H1 (cell line): ENCODE measurements at regions not wholly inside any gene's neighbourhood (a gene's known extent, or its start where the extent isn't known, plus 50 kb on each side); places are given as distances from the start of the nearest gene placed in this dataset.
A peak's percentile ranks its signal among the peaks of the same experiment; 100 is the strongest.

ENCODE experiments used
- CTCF ChIA-PET: fragments of 300-600 bp; sonication (Branson Sonifier 250); formaldehyde crosslinking; loops from one replicate; lab custom pipeline; 2021; ENCODE audit not compliant: partially characterized antibody; lab: Charles Lee
- POLR2A ChIA-PET: fragments of 300-600 bp; sonication (Branson Sonifier 250); formaldehyde crosslinking; loops from one replicate; lab custom pipeline; 2021; ENCODE audit warnings: inconsistent platforms; ENCODE audit not compliant: partially characterized antibody; lab: Charles Lee
- DNase-seq, 2 experiments: peaks; one replicate each; pipeline versions ENCODE4 v3.0.0 to v3.0.0-alpha.2; 2010 to 2022; ENCODE audit warnings: low spot score in 2 of 2, low read depth in 1 of 2, mixed read lengths in 1 of 2
- FAIRE-seq: peaks from 2 replicates; lab custom pipeline; 2011; peaks lifted over from hg19 to GRCh38; lab: Jason Lieb, UNC
- H2AFZ ChIP-seq: 2 replicates; pipeline ENCODE4 v1.8.1; 2012; ENCODE audit warnings: low read length, inconsistent platforms
- H2AK5ac ChIP-seq: 2 replicates; pipeline ENCODE4 v1.6.1; 2013; ENCODE audit warnings: low read depth, low read length
- H2BK120ac ChIP-seq: replicated peaks from 2 replicates; pipeline ENCODE3; 2013; ENCODE audit warnings: low read depth, low read length, inconsistent platforms
- H2BK12ac ChIP-seq: 2 replicates; pipeline ENCODE4 v1.6.1; 2013; ENCODE audit warnings: low read depth, low read length
- H2BK15ac ChIP-seq: 2 replicates; pipeline ENCODE4 v1.6.1; 2013; ENCODE audit warnings: low read length
- H2BK20ac ChIP-seq: 2 replicates; pipeline ENCODE4 v1.6.1; 2013; ENCODE audit warnings: low read length
- H2BK5ac ChIP-seq: 2 replicates; pipeline ENCODE4 v1.6.1; 2013; ENCODE audit warnings: low read depth, low read length
- H3K14ac ChIP-seq: 2 replicates; pipeline ENCODE4 v1.6.1; 2013; ENCODE audit warnings: inconsistent platforms; ENCODE audit not compliant: insufficient read length
- H3K18ac ChIP-seq: 2 replicates; pipeline ENCODE4 v1.6.1; 2013; ENCODE audit warnings: low read length; ENCODE audit errors: extremely low read depth
- H3K23ac ChIP-seq: 2 replicates; pipeline ENCODE4 v1.6.1; 2013; ENCODE audit warnings: inconsistent platforms; ENCODE audit not compliant: insufficient read length
- H3K23me2 ChIP-seq: 2 replicates; pipeline ENCODE4 v1.6.1; 2013; ENCODE audit warnings: low read depth, low read length
- H3K27ac ChIP-seq: 2 replicates; pipeline ENCODE4 v1.6.1; 2011; ENCODE audit warnings: low read depth, low read length, inconsistent platforms
- H3K27me3 ChIP-seq, 4 experiments: replicated peaks in 1 of 4; 1 replicate in 1 of 4; 2 replicates in 3 of 4; pipeline versions ENCODE4 v1.6.1 to v1.8.1; 2011 to 2013; ENCODE audit warnings: low read length in 3 of 4, mild to moderate bottlenecking in 3 of 4, inconsistent platforms in 2 of 4, mixed read lengths in 2 of 4, moderate library complexity in 1 of 4; ENCODE audit not compliant: control insufficient read depth in 3 of 4, insufficient read depth in 3 of 4; ENCODE audit errors: extremely low read depth in 1 of 4
- H3K36me3 ChIP-seq, 4 experiments: 2 replicates each; pipeline versions ENCODE4 v1.6.1 to v1.8.1; 2011 to 2013; ENCODE audit warnings: mild to moderate bottlenecking in 4 of 4, low read length in 3 of 4, moderate library complexity in 2 of 4, control low read depth in 1 of 4, inconsistent platforms in 1 of 4; ENCODE audit not compliant: insufficient read depth in 4 of 4, control insufficient read depth in 2 of 4
- H3K4ac ChIP-seq: replicated peaks from 2 replicates; pipeline ENCODE3; 2013; ENCODE audit warnings: low read length, low read depth, mixed read lengths, inconsistent platforms; ENCODE audit not compliant: insufficient read length
- H3K4me1 ChIP-seq, 4 experiments: replicated peaks in 1 of 4; 1 replicate in 1 of 4; 2 replicates in 3 of 4; pipeline versions ENCODE4 v1.6.1 to v1.8.1; 2011 to 2013; ENCODE audit warnings: low read length in 3 of 4, inconsistent platforms in 2 of 4, mixed read lengths in 1 of 4; ENCODE audit not compliant: insufficient read depth in 4 of 4, control insufficient read depth in 3 of 4
- H3K4me2 ChIP-seq, 2 experiments: 2 replicates each; pipeline versions ENCODE4 v1.6.1 to v1.8.1; 2011 to 2013; ENCODE audit warnings: low read depth in 2 of 2, low read length in 2 of 2, control low read depth in 1 of 2, inconsistent platforms in 1 of 2, mild to moderate bottlenecking in 1 of 2; ENCODE audit not compliant: insufficient read depth in 1 of 2
- H3K4me3 ChIP-seq, 4 experiments: fragments of 200-600, 300-600 bp in 1 of 4; sonication (generic), shearing (Covaris generic), sonication (Bioruptor Twin) in 1 of 4; 2 replicates each; pipeline versions ENCODE4 v1.5.1 to v1.8.1; 2011 to 2016; ENCODE audit warnings: low read length in 4 of 4, low read depth in 3 of 4, control low read depth in 2 of 4, inconsistent platforms in 2 of 4, mild to moderate bottlenecking in 2 of 4, mixed read lengths in 1 of 4, moderate library complexity in 1 of 4; ENCODE audit not compliant: insufficient read depth in 2 of 4; ENCODE audit errors: extremely low read depth in 1 of 4
- H3K56ac ChIP-seq: replicated peaks from 2 replicates; pipeline ENCODE3; 2013; ENCODE audit warnings: low read depth, mild to moderate bottlenecking, mixed read lengths, low read length, inconsistent platforms; ENCODE audit not compliant: insufficient read length
- H3K79me1 ChIP-seq: 2 replicates; pipeline ENCODE4 v1.6.1; 2013; ENCODE audit warnings: low read depth, low read length, control low read depth
- H3K79me2 ChIP-seq, 2 experiments: 2 replicates each; pipeline versions ENCODE4 v1.6.1 to v1.8.1; 2012 to 2013; ENCODE audit warnings: low read length in 2 of 2, mild to moderate bottlenecking in 2 of 2, inconsistent platforms in 1 of 2; ENCODE audit not compliant: insufficient read depth in 2 of 2, control insufficient read depth in 1 of 2
- H3K9ac ChIP-seq, 4 experiments: replicated peaks in 1 of 4; 1 replicate in 1 of 4; 2 replicates in 3 of 4; pipeline versions ENCODE4 v1.6.1 to v1.8.1; 2011 to 2013; ENCODE audit warnings: low read depth in 3 of 4, low read length in 3 of 4, control low read depth in 2 of 4, mild to moderate bottlenecking in 2 of 4, moderate library complexity in 2 of 4, inconsistent platforms in 1 of 4; ENCODE audit errors: extremely low read depth in 1 of 4
- H3K9me3 ChIP-seq, 2 experiments: 2 replicates each; pipeline versions ENCODE4 v1.6.1 to v1.8.1; 2012 to 2013; ENCODE audit warnings: mild to moderate bottlenecking in 2 of 2, moderate library complexity in 2 of 2, control low read depth in 1 of 2, inconsistent platforms in 1 of 2, low read depth in 1 of 2, low read length in 1 of 2, mixed read lengths in 1 of 2; ENCODE audit not compliant: insufficient read depth in 2 of 2
- H4K20me1 ChIP-seq, 2 experiments: replicated peaks in 1 of 2; 2 replicates each; pipeline versions ENCODE3 to v1.8.1; 2011 to 2013; ENCODE audit warnings: inconsistent platforms in 2 of 2, low read length in 2 of 2, mild to moderate bottlenecking in 1 of 2; ENCODE audit not compliant: insufficient read depth in 2 of 2, control insufficient read depth in 1 of 2
- H4K5ac ChIP-seq: 2 replicates; pipeline ENCODE4 v1.6.1; 2013; ENCODE audit warnings: low read length, low read depth, mixed read lengths, inconsistent platforms; ENCODE audit not compliant: insufficient read length
- H4K8ac ChIP-seq: 2 replicates; pipeline ENCODE4 v1.8.0; 2013; ENCODE audit warnings: mild to moderate bottlenecking, moderate library complexity, low read length, inconsistent platforms; ENCODE audit not compliant: insufficient read depth; ENCODE audit errors: extremely low read depth
- H4K91ac ChIP-seq: replicated peaks from 2 replicates; pipeline ENCODE3; 2013; ENCODE audit warnings: low read length, mixed read lengths, inconsistent platforms; ENCODE audit not compliant: insufficient read length
- TEAD4 ChIP-seq: IDR thresholded peaks from 2 replicates; pipeline ENCODE4 v1.6.1; 2012; ENCODE audit warnings: low read depth, low read length, inconsistent platforms, mixed read lengths
- WGBS, 2 experiments: shearing (Covaris generic) in 1 of 2; methylation state at CpG; one replicate each; pipeline versions ENCODE4 v1.1.6 to v1.1.7; 2013 to 2015; ENCODE audit warnings: low lambda C conversion rate in 2 of 2, mixed read lengths in 2 of 2, inconsistent platforms in 1 of 2, low coverage in 1 of 2, missing lambda C conversion rate in 1 of 2; ENCODE audit not compliant: insufficient replicate concordance in 2 of 2, insufficient coverage in 1 of 2, insufficient read length in 1 of 2; ENCODE audit errors: extremely low coverage in 1 of 2, missing lambda C conversion rate in 1 of 2; 5-methylcytosine and 5-hydroxymethylcytosine counted together
- TF ChIP-seq, protein P1 (sequence below): IDR thresholded peaks from 2 replicates; pipeline ENCODE4 v1.6.1; 2011; ENCODE audit warnings: low read depth, mild to moderate bottlenecking, low read length; ENCODE audit not compliant: insufficient read depth

DNA sequence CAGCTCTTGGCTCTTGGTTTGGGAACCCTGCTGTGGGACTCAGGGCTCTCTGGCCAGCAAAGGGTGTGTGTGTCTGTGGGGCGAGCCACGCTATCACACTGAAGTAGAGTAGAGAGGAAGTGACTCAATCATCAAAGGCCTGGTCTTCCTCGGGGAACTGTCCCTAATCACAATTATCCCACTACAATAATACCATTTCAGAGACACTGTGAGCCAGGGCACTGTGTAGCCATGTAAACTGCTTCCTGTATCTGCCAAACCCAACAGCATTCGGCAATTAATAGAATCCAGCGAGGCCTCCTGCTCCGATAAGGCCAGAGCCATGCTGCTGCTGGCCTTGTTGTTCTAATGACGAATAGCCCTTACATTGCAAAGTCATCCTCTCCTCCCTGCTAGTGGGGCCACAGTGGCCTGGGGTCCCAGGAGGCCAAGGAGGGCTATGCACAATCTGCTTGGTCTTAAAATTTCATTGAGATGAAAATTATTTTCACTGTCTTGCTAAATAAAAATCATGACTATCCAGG, 49.8 kb upstream of the LMO2 start:
- no peak overlapping the region for H3K56ac ChIP-seq
- H2AFZ ChIP-seq = 0 out of 2 replicates have a peak overlapping the region, but pooled peaks have one; percentile 13
- H3K23me2 ChIP-seq = peaks cover 2% of the 10 kb centered on the region; the same call in 1 of the 2 replicates
- no peak overlapping the region for H3K4ac ChIP-seq
- H2AK5ac ChIP-seq = no peak overlapping the region
- no peak overlapping the region for H2BK12ac ChIP-seq
- no peaks in the 10 kb centered on the region for H3K4me1 ChIP-seq
- 92% methylated on average over 7 of the region's 7 CpGs; no CpG with 5 or more reads in 1 of the 2 experiments for WGBS, 2 experiments
- ChIA-PET CTCF (interaction anchor here (0.7 to 3.1 kb wide), 3 partner anchors 29 to 84 kb away, joined by 3 to 11 read pairs (median 4); no protein-coding TSS in a partner anchor), POLR2A (no interaction called here)
- no peak overlapping the region for H3K4me2 ChIP-seq
- H3K36me3 ChIP-seq = no peaks in the 10 kb centered on the region
- no peak overlapping the region for H4K91ac ChIP-seq
- no peaks in the 10 kb centered on the region for H4K20me1 ChIP-seq
- H3K9me3 ChIP-seq = no peaks in the 10 kb centered on the region
- H3K27me3 ChIP-seq = no peaks in the 10 kb centered on the region
- no peak overlapping the region for H3K4me3 ChIP-seq
- H2BK120ac ChIP-seq = no peak overlapping the region
- H3K14ac ChIP-seq = no peak overlapping the region
- H3K18ac ChIP-seq = no peak overlapping the region
- no peak overlapping the region for H3K9ac ChIP-seq
- DNase-seq (no peak), FAIRE-seq (no peak)
- H4K8ac ChIP-seq = no peak overlapping the region
- H3K23ac ChIP-seq = no peak overlapping the region
- H3K79me1 ChIP-seq = no peaks in the 10 kb centered on the region
- H2BK20ac ChIP-seq = no peak overlapping the region
- no peak overlapping the region for H3K27ac ChIP-seq
- H3K79me2 ChIP-seq = no peaks in the 10 kb centered on the region
- no peak overlapping the region for H2BK5ac ChIP-seq
- H4K5ac ChIP-seq = no peak overlapping the region
- no peak overlapping the region for H2BK15ac ChIP-seq
- TF ChIP-seq, protein P1, sequence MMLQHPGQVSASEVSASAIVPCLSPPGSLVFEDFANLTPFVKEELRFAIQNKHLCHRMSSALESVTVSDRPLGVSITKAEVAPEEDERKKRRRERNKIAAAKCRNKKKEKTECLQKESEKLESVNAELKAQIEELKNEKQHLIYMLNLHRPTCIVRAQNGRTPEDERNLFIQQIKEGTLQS = no peak
- no peak for TF ChIP-seq TEAD4
